HG03060 (cell line): ENCODE measurements at regions not wholly inside any gene's neighbourhood (a gene's known extent, or its start where the extent isn't known, plus 50 kb on each side); places are given as distances from the start of the nearest gene placed in this dataset.
"Not testable (repeated sequence)": the region's sequence is repeated elsewhere in the genome, so short reads cannot be mapped to it uniquely, and the experiment has no call there.

Experiments used
- ATAC-seq: cut with Tn5 transposase; IDR thresholded peaks from one replicate; pipeline ENCODE4 v1.9.1; 2021; ENCODE audit warnings: low read depth, moderate number of reproducible peaks; ENCODE audit not compliant: unreplicated experiment

DNA sequence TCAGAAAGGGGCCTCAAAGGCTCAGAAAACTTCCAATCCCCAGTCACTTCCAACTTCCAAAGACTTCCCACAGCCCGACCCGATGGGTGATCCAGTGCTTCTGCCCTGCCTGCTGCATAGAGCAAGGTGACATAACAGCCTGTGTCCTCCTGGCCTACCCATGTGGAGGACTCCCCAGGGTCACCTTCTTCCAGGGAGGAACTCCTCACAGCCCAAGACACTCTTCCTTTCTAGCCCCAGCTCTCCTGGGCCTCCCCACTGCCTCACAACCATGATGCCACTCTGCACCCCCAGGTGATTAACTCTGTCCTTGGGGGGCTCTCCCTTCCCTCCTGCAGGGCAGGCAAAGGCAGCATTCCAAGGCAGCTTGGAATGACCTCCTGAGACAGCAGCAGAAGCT lies 158.4 kb upstream of the PDE1C start:
- no peak for ATAC-seq

- no peak for ATAC-seq
These were observed 157.5 kb upstream of the PDE1C start for GRCh38 chr7:32227746-32228145.

DNA sequence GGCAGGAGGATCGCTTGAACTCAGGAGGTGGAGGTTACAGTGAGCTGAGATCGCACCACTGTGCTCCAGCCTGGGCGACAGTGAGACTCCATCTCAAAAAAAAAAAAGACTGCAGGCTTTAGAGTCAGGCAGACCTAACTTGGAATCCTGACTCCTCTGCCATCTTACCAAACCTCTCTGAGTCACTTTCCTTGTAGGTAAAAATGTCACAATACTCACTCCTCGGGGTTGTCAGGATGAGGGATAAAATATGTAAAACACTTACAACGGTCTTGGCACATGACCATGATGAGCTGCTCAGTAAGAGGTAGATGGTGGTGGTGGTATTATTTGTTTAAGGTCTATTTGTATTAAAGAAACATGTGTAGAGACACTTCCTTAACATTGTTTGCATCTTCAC lies 154.1 kb upstream of the PDE1C start:
- no peak for ATAC-seq

DNA sequence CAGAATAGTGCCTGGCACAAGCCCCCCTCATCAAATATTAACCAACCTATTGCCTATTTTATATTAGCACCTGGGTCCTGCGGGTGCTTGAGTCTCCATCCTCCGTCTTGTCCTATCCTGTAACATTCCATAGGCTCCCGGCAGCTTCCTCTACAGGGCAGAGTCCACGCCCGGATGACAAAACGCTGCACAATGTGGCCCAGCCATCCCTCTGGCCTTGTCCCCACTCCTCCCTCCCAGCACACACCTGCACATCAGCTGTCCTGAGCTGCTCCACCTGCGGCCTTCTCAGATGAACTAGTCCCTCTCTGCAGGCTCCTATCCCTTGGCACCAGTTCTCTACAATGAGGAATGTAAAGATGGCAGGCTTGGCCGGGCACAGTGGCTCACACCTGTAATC lies 153.5 kb upstream of the PDE1C start:
- no peak for ATAC-seq

- ATAC-seq, result no peak
These were observed 153.0 kb upstream of the PDE1C start for GRCh38 chr7:32223071-32223650.

DNA sequence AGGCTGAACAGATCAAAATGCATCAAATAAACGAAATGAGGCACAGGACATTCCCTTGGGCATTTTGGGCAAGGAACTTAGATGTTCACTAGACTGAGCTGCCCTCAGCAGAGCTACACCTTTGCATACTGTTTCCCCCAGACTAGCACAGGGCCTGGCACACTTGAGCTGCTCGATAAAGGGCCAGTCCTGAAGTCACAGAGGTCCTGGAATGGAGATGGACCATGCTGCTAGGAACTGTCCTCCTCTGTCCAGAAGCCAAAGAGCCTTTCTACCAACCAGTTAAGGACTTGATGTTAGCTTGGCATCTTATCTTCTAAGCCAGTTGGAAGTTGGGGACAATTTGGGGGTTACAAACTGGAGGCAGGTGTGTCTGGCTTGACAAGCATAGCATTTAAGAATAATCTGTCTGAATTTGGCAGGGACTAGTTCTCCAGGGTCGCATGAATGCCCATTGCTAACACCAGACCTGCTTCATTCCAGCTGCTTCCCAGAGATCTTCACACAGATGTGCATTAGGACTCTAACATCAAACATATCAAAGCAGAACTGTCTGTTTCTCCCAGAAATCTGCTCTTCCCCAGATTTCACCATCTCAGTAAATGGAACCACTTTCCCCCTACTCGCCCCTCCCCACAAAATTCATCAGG lies 152.2 kb upstream of the PDE1C start:
- no peak for ATAC-seq

- ATAC-seq, result no peak
These were observed 151.5 kb upstream of the PDE1C start for GRCh38 chr7:32221736-32222135.

DNA sequence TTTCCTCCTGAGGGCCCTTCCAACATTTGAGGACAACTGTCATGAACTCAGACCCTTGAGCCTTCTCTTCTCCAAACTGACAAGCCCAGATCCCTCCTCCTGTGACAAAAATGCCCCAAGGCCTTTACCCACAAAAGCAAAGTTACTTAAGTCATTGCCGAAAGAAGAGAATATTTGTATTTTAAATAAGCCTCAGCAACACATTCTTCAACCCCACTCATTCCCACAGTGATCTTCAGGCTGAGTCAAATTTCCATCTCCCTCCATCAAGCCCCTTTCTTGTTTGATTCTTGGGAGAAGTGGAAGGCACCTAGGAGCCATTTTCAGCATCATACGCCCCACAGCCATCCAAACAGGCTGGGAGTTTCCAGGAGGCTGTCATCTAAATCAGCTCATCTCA lies 150.8 kb upstream of the PDE1C start:
- ATAC-seq, result no peak

GRCh38 chr7:32219831-32220230 lies 149.6 kb upstream of the PDE1C start:
- not testable (repeated sequence) for ATAC-seq

DNA sequence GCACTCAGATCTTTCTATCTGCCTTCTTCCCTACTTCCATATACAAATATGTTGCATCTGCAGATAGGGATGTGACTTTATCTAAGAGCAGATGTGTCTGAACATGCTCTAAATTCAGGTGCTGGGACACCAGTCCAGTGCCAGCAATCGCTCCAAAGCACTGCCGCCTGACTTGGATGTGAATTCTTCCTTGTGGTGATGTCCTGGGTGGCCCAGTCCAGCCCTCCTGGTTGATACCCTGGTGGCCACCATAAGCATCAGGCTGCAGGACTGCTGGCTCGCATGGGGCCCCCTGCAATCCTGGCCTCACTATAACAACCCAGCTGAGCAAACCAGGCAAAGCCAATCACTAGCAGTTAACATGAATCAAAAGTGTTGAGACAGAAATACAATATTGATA lies 149.2 kb upstream of the PDE1C start:
- no peak for ATAC-seq

DNA sequence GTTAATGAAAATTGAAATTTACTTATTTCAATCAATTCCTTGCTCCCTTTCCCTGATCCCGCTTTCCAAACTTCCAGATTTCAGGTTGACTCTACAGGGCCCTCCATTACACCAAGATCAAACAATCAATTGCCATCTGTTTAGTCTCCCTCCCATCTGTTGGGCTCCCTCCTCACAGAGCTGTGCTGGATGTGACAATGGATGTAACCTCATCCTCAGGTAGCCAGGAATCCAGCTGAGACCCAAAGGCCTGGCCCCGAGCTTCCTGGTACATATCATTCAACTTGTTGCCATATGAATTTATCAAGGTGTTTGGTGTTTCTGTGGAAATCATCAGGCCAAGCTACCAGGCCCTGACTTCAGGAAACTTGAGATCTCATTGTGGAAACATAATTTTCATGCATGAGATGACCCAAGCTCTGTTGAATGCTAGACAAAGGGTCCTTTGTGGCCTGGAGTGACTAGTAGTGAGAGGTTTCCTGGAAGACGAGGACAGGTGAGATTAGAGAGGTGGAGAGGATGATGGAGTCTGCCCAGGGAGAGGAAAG lies 148.6 kb upstream of the PDE1C start:
- no peak for ATAC-seq

DNA sequence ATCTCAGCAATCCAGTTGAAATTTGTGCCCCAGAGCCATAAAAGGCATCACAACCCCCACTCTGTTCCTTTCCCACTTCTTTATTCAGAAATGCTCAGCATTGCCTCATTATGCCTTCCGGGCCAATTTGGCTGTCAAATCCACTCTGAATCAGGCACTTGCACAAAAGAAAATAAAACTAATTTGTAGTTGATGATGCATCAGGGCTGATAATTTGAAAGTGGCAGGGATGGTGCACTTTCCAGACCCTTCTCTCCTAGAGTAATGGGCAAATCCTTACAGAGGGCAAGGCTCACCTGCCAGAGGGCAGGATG lies 147.9 kb upstream of the PDE1C start:
- ATAC-seq, result no peak

DNA sequence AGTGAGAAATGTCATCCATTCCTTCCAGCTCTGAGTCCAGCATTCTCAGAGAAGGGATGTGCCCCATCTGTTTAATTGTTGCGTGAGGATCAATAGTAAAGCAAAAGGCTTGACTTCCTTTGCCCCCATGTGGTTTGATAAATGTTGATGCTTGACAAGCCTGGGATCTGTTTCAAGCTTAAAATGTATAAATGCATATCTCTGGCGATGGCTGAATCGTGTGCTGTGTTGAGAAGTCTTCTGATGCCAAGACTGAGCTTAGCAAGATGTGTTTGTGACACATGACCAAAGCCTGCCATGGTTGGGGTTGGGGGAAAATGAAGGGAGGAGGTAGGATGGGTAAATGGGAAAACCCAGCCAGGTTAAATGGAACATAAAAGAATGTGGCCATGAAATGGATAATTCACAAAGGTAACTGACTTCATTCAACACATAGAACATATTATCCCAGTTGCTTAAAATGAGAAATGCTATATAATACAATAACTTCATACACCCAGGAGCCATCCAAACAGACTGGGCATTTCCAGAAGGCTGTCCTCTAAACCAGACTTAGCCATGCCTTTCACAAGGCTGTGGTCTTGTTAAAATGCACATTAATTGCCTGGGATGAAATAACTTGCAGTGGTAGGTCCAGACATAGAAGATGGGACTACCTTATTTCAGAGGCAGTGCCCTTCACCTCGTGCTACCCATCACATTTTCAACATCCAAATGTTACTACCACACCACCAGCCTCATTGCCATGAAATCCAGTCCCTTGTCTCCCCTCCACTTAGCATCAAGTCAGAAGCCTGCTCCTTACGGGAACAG lies 147.3 kb upstream of the PDE1C start:
- no peak for ATAC-seq

DNA sequence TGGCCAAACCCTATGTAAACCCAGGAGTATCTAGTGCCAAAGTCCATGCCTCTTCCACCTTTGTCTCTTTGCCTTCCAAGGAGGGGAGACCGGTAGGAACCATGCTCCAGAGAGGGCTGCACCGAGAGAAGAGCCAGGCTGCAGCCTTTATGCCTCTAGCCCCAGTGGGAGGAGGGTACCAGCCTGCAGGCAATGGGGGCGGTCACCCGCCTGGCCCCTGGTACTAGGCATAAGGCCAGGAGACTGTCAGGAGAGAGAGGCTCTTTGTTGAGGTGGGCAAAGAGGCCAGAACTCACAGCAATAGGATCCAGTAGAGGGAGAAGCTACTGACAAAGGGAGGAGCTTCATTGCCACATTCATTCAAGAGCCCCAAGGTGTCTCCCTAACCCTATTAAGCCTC lies 146.6 kb upstream of the PDE1C start:
- ATAC-seq, result no peak

- no peak for ATAC-seq
These were observed 145.5 kb upstream of the PDE1C start for GRCh38 chr7:32215697-32216096.

- ATAC-seq, result no peak
These were observed 144.7 kb upstream of the PDE1C start for GRCh38 chr7:32214913-32215312.

- ATAC-seq, result no peak
These were observed 142.1 kb upstream of the PDE1C start for GRCh38 chr7:32212321-32212720.

DNA sequence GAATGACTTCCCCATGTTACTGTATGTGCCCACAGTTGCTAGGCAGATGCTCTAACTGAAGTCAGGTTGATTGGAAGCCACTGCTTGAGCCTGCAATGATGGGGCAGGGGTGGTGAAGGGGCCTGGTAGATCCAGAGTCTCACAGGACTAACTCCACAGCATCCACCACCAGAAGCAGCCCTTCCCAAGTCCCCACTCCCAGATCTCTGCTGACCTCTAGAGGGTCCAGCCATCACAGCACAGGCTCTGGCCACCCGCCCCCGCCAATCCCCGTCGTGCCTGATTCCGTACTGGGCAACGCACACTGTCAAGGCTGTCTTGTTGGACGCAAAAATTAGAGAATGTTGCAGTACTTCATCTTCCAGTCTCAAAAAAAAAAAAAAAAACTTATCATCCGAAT lies 136.8 kb upstream of the PDE1C start:
- ATAC-seq, result no peak

GRCh38 chr7:32206488-32206887 lies 136.3 kb upstream of the PDE1C start:
- ATAC-seq, result no peak

DNA sequence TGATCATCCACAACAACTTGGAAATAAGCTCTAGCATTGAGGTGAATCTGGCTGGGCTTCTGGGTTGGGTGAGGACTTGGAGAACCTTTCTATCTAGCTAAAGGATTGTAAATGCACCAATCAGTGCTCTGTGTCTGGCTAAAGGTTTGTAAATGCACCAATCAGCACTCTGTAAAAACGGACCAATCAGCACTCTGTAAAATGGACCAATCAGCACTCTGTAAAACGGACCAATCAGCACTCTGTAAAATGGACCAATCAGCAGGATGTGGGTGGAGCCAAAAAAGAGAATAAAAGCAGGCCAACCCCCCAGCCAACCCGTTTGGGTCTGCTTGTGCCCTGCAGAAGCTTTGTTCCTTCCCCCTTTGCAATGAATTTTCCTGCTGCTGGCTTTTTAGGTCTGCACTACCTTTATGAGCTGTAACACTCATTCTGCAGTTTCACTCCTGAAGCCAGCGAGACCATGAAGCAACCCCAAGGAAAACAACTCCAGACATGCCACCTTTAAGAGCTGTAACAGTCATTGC lies 135.2 kb upstream of the PDE1C start:
- not testable (repeated sequence) for ATAC-seq

DNA sequence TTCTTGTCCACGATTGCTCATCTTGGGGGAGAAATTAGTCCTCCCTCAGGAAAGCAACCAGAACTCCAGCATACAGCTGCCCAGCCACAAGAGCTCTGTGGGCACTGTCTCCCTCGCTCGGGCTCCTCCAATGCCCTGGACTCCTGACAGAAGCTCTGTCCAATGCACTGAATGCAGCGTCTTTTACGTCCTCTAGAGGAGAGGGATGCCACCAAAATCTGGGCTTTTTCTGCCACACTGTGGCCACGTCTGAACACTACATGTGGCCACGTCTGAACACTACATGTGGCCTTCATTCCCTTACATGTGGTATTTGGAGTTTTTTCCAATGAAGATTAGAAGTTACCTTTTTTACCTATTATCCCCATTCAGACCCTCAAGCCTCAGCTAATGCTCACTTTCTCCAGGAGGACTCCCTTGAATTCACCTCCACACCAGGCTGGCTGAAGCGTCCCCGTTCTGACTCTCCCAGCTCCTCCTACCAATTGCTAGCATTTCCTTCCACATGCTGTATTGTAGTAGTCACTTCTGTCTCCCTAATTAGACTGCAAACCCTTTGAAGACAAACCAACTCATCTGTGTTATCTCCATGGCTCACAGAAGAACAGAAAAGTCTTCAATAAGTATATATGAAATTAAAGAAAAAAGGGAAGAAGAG lies 134.3 kb upstream of the PDE1C start:
- ATAC-seq, result no peak
